HG02759 (cell line): ENCODE measurements at regions not wholly inside any gene's neighbourhood (a gene's known extent, or its start where the extent isn't known, plus 50 kb on each side); places are given as distances from the start of the nearest gene placed in this dataset.

ENCODE experiments used
- ATAC-seq: cut with Tn5 transposase; IDR thresholded peaks from one replicate; pipeline ENCODE4 v1.9.1; 2021; ENCODE audit warnings: mild to moderate bottlenecking, moderate library complexity; ENCODE audit not compliant: unreplicated experiment

DNA sequence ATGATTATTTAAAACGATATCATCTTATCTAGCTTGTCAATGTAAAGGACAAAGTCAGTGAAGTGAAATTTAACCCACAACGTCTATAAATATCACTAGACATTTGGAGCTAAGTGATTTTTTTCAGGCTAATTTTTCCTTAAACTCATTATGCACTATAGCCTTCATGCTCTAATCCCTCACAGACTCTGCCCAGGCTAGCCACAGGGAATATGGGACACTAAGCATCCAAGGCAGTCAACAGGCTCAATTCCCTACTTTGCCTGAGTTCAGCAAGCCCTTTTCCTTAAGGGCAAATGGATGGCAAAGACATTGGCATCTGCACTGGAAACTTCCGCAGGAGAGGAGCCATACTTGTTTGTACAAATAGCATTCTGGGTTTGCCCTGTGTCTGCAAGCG lies 577.0 kb downstream of the LMO4 start:
- ATAC-seq = no peak

DNA sequence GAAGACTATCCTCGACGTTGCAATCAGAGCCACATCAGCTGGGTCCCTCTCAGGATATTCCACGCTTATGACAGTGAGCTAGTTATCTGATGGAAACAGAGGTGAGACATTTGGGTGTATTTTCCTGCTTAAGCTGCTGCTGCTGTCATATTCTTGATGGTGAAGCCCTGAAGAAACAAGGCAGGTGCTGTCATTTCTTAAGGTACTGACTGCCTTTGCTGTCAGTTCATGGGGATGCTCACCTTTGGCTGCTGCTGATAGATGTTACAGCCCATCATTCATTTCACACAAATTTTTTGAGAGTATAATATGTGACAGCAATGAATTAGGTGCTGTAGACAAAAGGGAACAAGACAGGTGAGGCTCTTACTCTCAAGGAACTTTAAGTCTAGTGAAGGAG lies 577.4 kb downstream of the LMO4 start:
- ATAC-seq = no peak

DNA sequence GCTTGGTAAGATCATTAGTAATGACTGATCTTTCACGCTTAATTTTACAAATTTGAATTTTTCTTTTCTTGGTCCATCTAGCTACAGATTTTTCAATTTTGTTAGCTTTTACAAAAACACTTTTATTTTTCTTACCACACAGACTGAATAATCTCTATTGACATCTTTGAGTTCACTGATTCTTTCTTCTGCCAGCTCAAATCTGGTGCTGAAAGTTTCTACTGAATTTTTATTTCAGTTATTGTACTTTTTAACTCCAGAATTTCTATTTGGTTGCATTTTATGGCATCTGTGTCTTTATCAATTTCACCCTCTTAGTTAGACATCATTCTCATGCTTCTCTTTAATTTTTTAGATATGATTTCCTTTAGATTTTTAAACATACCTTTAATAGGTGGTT lies 584.7 kb downstream of the LMO4 start:
- ATAC-seq = no peak

DNA sequence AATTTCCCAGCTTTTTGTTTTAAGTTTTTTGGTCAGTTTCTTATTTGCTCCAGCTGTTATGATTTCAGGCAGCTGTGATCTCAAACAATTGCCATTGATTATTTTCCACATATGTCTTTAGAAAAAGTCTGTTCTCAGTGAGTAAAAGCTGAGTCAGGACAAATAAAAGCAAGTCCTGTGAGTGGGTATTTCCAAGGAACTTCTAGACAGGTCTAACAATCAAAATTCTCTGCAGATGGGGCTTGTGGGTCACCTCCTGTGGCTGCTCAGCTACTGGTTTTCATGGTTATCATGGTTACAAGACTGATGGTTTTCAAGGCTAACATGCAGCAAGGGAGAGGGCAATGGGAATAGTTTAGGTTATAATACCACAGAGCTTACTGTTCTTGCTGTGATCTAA lies 585.7 kb downstream of the LMO4 start:
- no peak for ATAC-seq

DNA sequence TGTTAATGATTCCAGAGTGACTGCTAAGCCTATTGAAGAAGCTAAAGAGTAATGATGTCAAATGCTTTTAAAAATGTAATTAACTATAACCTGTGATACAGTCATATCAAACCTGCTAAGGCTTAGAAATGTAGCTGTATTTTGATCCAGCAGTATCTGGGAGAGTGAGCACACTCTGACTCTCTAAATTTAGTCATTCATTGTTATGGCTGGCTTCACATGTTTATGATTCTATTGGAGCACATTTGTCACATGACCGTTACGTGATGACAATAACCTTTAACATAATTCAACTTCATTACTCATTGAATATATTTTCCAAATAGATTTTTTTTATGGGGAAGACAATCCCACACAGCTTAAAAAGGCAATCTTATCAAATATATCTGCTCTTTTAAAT lies 587.1 kb downstream of the LMO4 start:
- no peak for ATAC-seq

DNA sequence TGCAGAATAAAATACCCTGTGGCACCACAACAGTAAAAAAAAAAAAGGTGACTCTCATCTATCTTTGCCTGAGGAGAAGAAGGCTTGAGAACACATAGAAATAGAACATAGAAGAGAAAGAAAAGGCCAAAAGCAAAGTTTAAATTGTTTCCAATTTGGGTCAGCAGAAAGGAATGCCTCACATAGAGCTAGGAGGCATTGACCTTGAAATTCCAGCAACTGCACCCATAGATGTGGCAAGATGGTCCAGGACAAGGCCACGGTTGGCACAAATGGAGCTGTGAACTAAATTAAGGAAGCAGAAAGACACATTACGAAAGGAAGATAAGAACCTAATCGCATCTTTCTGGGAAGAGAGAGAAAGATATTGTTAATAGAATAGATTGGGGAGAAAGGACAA lies 588.3 kb downstream of the LMO4 start:
- no peak for ATAC-seq

DNA sequence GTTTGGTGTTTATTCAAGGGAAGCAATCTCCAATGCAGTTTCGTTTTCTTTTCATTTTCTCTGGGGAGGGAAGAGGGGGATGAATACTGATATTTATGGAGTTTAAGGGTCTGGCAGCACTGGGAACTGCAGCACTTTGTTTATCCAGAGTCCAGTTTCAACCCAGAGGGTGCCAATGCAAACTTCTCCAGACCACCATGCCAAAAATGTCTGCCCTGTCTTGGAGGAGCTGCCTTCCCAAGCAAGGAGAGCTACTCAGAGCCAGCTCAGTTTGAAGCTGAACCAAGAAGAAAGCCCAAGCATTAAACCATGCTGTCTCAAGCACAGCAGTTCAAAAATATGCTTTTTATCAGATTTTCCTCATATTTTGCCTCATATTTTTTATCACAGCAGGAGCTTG lies 589.7 kb downstream of the LMO4 start:
- ATAC-seq = no peak

- ATAC-seq = no peak
Observed at GRCh38 chr1:87922885-87923284, 594.2 kb downstream of the LMO4 start.

DNA sequence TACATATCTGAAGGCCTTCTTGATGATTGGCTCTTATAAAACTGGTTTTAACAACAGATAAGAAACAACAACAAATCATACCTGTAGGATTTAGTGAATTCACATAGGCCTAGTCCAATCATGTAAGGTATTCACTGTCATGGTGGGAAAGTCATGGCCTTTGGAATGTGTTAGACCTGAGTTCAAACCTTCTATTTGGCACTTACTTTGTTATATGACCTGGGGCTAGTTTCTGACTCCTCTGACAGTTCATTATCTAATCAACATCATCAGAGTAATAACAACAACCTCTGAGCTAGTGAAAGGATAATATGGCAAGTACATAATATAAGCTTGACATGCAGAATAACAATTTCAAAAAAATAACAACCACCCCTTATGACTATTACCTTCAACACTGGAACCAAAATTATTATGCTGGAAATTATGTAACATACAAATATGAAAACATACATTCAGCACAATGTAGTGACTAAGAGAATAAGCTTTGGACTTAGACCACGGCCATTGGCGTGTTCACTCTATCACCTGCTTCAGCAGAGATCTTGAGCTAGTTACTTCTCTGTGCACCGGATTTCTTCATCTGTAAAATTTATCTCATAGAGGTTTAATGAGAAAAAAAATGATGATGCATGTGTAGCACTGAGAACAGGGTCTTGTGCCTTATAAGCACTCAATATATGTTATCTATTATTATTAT lies 597.6 kb downstream of the LMO4 start:
- ATAC-seq = no peak

DNA sequence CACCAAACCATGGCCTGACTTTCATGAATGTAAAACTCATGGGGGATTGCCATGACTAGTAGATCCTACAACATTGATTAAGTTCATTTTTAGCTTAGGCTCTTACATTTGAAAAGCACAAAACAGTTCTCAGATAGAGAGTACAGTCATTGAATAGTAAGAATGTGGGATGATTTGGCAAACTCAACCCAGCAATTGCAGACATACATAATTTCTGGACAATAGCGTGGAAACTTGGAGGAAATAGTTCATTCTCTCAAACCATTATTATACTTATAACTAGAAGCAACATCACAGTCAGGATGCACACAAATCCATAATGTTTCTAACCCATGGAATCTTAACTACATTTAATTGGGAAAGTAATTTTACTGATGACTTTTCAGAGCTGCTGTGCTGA lies 598.2 kb downstream of the LMO4 start:
- no peak for ATAC-seq

- ATAC-seq = no peak
Observed at GRCh38 chr1:87927391-87928280, 599.0 kb downstream of the LMO4 start.

DNA sequence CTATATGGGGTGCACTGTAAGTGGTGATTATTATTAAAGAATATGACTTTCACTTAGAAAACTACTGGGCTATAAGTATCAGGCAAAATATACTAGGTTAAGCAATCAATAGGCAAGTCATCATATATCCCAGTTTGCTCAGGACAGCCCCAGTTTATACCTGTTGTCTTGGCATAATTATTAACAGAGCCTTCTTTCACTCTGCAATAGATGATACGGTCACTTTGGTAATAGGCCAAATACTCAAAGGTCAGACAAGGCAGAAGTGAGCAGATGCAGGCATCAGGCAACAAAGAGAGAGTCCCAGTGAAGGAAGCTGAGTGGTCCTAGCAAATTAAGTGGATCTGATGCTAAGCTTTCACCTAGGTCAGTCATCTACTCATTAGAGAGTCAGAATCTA lies 599.9 kb downstream of the LMO4 start:
- ATAC-seq = no peak

GRCh38 chr1:87929906-87930305 lies 601.2 kb downstream of the LMO4 start:
- ATAC-seq = no peak

DNA sequence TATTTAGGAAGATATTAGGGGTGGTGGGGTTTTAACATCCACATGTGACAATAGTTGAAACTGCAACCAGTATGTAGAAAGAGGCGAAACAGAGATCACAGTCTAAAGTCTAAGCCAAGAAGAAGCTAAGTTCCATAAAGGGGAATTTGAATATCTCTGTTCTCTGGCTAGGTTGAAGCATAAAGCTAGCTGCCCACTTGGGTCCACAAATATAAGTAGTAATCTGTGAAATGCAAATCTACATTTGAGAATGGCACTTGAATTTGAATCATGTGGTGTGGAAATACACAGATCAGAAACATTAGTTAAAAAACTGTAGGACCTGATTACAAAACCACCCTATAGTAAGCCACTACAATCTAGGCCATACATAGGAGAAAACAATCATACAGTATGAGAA lies 602.1 kb downstream of the LMO4 start:
- ATAC-seq = no peak

- no peak for ATAC-seq
Observed at GRCh38 chr1:87933171-87933570, 604.5 kb downstream of the LMO4 start.

DNA sequence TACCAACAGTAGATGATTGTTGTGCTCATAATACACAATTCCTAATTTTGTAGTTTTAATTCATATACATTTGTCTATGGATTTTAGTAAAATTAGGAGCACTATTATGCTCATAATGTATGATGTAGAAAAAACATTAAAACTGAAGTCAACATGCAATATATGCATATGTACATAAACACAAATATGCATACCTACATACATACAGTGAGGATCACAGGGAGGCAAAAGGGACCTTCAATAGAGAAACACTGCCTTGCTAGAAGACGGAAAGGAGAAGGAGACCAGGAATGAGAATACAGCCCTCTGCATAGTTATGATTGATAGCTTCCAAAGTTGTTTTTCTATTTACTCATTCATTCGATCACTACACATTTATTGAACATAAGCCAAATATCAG lies 606.5 kb downstream of the LMO4 start:
- no peak for ATAC-seq

DNA sequence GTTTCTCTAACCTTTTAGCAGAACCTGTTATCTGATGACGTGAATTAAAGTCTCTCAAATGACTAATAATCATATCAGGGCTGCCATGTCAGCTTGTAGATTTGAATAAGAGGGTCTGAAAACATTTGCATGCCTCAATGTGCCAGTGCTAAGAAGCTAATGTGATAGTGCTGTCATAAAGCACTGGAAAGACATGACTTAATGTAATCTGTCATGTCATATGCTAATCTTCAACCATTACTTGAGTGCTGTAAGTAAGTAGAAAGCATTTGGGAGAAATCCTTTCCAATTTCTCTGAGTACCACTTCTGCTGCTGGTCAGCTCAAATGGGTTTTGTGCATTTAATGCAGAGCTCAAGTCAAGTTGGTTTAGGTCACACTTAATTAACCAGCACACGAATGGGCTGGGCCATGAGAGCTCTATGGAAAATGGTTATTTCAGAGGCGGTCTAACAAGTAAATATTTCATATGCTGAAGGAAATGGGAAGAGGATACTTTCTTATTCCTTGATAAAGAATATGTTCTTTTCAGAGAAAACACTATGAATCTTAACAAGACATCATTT lies 609.2 kb downstream of the LMO4 start:
- ATAC-seq = no peak

DNA sequence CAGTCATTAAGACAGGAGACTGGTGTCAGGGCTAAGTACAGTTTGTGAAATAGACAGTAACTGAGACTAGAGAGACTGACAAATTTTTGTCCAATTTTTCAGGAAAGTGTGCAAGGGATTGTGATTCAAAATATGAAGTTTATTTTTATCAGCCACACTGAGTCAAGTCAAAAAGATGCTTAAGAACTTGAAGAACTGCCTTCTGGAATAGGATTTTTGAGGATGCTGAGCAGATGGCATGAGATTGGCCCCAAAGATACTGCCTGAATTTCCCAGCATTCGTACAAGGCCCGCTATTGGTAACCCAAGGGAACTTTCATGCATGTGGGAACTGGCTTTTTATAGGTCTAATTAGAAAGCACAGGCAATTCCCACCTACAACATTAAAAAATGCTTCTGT lies 610.0 kb downstream of the LMO4 start:
- ATAC-seq = no peak

- ATAC-seq = no peak
Observed at GRCh38 chr1:87939444-87939843, 610.8 kb downstream of the LMO4 start.

- no peak for ATAC-seq
Observed at GRCh38 chr1:87940421-87940820, 611.7 kb downstream of the LMO4 start.

DNA sequence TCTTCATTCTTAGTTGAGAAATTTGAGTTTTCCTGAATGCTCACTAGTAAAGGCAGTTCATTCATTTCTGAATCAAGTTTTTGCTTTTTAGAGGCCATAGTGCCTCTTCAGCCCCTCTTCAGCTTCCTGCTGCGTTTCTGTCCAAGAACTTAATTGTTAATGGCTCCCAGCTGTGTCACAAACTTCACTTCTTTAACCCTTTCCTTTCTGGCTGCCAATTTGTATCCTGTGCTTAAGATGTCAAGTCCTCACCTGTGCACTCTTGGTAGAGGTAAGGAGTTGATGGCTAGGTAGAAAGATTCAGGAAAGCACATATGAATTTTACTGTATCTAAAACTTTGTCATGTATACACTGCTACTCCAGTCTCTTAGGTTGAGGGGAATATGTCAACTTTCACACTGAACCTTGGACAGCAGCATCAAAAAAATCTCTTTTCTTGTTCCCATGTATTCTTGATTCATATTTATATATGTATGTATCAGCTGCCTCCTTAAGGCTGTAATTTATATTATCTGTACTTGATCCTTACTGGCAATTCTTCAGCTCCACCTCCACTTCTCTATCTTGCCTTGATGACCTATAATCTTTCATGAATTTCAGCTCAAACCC lies 612.8 kb downstream of the LMO4 start:
- ATAC-seq = no peak

GRCh38 chr1:87942165-87942564 lies 613.5 kb downstream of the LMO4 start:
- no peak for ATAC-seq
